ENCODE measurements at regions not wholly inside any gene's neighbourhood (a gene's known extent, or its start where the extent isn't known, plus 50 kb on each side); places are given as distances from the start of the nearest gene placed in this dataset.

DNA sequence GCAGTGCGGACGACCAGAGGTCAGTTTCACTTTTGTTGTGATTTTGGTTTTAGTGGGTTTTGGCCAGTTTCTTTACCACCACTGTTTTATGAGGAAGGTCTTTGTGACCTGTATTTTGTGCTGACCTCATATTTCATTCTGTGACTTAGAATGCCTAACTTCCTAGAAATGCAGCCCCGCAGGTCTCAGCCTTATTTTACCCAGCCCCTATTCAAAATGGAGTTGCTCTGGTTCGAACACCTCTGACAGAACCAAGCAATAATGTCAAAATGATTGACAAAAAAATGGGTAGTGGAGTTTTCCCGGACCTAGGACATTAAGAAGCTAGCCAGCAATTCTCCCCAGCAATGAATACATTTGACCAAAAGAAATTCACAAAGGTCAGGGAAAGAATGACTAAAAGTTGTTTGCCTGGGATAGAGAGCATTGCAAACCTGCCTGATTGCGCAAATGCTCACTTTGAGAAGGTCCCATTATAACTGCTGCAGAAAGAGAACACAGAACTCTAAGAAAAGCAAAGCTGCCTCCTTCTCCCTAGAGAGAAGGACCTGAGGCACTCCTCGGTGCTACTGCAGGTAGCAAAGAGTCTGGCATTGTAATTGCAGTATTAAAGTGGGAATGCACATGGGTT is 288.8 kb downstream of the ADGB start:
- DNase-seq: no peak

DNA sequence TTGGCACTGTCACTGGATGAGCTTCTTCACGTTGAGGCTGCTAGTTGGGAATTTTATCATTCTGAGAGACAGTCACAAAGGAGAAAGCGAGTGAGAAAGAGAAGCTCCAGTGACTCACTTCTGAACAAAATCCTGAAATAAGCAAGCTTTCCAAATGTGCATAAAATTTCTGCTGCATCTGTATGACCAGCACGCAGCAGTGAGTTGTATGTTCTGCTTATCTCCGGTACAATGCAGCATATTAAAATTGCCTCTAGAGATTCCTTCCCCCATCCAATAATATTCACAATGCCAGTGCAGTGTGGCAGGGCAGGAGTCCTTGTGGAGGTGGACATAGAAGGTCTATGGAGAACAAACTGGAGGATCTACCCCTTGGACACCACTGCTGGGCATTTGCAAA is 290.5 kb downstream of the ADGB start:
- no peak for DNase-seq

DNA sequence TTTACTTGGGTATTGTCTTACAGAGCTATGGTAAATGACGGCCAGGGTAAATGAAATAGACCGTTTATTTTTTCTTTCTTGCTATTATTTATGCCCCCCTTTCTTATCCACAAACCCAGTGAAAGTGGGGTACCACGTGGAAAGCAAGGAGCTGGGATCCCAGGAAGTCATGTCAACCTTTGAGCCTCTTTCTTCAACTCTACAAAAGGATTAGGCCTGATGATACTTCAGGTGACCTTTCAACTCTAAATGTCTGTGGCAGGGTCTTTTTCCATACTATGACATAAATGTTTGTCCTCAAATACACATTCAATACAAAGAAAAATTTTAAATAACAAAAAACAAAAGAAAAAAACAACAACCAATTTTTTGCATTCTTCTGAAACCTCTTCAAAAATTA is 291.4 kb downstream of the ADGB start:
- DNase-seq: no peak

DNA sequence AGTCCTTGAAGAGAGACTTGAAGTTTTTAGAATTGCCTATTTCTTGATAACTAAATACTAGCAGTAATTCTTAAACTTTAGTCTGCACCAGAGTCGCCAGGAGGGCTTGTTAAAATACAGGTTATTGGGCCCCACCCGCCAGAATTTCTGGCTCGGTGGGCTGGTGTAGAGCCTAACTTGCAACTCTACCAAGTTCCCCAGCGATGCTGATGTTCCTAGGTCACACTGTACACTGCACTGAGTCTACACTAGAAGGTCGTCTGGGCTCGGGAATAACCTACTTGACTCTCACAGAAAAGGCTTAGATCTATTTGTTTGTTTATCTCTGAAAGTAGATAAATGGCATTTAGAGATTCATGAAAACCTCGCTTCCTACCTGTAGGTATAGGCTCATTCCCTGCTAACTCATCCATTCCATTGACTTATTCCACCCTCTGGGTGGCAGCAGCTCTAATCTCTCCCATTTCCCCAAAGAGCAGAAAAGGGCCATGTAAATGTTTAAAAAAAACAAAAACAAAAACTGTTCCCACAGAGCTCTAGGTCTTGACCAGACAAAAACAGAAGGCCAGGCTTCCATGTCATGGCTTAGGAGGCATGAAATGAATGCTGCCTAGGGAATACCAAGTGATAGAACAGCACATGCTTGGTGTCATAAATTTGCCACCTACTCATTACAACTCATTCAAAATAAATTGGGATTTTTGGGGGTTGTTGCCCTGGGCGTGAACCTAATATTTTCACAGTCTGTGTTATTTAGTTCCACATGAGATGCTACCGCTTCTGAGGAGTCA is 292.1 kb downstream of the ADGB start:
- DNase-seq: no peak

DNA sequence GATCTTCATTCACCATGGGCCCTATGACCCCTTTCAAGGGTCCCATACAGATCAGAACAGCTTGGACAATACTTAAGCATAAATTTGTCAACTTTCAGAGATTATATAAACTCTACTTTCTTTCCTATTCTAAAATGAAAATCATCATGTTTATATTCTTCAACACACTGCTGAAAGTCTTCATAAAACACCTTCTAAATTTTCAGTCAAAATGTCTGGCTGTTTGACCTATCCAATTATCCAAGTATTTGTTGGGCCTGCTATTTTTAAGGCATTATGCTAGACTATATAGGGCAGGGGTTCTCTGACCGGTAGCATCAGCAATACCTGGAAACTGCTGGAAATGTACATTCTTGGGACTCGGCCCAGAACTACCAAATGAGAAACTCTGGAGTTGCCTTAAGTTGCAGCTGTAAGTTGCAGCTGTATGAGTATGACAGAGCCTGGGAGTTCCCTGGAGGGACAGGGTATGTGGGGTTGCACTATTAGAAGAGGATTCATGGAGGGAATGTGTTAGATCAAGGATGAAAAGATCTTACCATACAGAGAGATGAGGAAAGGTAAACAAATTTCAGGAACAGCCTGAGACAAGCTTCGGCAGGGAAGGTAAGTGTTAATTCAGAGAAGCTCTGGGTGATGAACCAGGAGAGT is 293.0 kb downstream of the ADGB start:
- DNase-seq: no peak

DNA sequence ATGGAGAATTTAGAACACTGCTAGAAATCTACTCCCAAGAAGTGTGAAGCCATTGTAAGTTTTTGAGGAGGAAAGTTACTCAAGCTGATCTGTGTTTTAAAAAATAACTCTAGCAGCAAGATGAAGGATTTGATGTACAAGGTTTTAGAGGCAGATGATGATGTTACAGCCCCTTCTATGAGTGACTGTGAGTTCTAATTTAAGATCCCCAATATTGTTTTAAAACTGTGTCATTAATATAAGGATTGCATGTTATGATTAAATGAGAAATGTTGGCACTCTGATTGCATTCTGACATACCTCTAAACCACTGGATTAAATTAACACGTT is 293.5 kb downstream of the ADGB start:
- no peak for DNase-seq

DNA sequence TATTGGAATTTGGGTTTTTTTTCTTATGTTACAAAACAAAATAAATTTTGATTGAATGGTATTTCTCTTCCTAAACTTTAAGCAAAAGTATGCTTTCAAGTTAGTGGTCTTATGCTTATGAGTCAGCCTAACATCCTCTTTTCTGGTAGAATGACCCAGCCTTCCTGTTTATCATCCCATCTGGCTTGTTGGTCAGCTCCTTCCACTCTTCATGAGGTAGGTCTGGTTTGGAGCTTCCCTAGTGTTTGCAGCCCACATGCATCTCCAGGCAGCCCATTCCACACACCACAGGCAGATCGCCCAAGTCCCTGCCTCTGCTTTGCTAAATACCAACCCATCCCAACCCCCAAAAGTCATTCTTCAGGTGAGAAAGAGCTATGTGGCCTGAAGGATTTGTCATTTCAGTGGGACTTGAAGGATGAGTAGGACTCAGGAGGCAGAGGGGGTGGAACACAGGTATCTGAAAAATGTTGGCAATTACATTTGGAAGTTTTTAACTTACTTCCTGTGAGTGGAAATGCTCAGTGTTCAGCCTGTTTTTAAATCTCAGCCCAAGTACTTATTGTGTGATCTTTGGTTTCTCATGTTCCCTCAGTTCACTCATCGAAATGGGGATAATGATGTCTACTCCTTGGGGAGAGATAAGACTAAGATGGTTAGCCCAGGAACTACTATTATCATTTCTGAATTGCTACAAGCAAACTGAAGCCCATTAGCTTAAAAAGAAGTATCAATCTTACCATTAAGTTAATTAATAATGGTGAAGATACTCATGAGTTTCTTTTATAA is 294.0 kb downstream of the ADGB start:
- no peak for DNase-seq

DNA sequence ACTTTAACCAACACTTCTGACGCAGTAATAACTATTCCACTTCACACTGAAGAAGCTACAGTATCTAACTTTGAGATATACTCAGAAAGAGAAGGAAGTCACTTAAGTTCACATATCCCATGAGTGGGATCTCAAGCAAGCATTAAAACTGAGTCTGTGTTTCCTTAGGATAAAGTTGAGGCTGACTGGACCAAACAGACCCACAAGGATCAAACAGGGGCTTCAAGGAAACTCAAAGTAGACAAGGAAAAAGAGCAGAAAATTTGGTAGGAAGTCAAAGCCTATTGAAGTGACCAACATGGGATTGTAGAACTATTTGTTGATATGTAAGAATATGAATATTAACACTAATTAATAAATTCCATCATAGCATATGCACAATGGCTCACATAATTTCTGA is 294.9 kb downstream of the ADGB start:
- DNase-seq: no peak

DNA sequence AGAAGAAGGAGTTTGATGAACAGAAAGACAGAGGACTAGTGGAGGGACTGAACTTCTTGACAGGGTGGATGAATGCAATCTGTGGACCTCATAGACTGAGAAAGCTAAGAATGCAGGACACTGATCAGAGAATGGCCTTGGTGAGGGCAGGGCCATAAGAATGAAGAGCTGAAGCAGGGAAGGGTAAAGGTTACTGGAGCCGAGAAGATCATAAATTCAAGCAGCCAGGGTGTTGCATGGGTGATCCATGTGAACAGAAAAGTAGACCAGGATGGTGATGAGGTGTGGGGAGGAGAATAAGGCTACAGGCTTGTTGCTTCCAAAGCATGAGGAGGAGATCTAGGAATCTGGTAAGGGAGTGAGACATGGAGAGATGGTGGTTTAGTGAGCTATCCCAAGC is 295.9 kb downstream of the ADGB start:
- no peak for DNase-seq

DNA sequence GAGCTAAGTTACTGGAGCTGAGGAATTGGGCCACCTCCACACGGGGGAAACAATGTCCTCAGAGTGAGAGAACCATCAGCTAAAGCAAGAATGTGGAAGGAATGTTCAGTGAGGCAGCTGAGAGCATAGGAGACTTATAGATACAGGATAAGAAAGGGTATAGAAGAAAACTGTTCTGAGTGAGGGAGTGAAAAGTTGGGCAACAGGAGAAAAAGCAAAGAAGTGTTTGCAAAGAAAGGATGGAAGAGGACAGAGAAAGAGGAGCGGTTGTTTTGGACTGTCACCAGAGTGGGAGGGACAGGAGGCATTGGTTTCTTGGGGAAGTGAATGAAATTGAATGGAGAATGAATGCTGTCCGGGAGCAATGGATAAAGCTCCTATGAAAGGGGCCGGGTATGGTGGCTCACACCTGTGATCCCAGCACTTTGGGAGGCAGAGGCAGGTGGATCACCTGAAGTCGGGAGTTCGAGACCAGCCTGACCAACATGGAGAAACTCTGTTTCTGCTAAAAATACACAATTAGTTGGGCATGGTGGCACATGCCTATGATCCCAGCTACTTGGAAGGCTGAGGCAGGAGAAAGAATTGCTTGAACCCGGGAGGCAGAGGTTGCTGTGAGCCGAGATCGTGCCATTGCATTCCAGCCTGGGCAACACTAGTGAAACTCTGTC is 296.5 kb downstream of the ADGB start:
- DNase-seq: no peak

DNA sequence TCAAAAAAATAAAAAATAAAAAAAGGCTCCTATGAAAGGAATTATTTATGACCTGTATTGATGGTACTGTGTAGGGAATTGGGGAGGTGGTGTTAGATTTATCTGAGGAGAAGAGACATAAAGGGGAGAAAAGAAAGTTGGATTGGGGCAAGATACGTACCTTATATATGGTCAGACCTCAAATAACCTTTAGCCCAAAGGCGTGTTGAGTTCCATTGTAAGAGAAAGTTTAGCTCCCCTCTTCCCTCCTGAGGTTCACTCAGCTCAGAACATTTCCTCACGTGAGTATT is 296.9 kb downstream of the ADGB start:
- no peak for DNase-seq

DNA sequence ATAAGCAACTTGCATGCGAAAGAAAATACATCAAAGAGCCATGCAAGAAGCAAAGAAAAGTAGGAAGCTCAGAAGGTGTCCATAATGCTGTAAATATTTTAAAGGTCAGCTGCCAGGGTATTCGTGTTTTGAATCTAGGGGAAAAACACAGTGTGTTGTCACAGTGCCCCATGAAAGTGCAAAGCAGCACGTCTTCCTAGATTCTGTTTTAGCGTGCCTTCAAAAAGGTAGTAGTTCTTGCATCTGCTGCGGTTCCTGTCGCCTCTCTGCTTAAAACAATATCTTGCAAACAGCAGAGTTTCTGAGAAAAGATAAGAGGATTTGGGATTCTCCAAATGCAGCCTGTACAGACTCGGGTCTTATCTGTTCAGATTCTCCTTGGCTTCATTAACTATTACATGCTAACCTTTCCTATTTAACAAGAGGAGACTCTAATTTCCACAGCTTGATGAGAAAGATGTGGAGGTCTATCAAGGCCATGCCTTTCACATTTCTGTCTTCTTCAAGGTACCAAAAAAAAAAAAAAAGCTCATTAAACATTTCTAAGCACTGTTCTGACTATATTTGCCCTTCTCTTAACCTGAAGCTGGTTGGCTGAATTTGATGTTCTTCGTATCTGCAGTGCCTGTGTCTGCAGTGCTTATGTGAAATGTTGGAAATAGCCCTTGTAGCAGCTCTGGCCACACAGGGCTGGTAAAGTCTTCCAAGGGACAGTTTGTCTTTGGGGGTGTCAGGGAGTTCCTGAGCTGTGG is 297.5 kb downstream of the ADGB start:
- no peak for DNase-seq

DNA sequence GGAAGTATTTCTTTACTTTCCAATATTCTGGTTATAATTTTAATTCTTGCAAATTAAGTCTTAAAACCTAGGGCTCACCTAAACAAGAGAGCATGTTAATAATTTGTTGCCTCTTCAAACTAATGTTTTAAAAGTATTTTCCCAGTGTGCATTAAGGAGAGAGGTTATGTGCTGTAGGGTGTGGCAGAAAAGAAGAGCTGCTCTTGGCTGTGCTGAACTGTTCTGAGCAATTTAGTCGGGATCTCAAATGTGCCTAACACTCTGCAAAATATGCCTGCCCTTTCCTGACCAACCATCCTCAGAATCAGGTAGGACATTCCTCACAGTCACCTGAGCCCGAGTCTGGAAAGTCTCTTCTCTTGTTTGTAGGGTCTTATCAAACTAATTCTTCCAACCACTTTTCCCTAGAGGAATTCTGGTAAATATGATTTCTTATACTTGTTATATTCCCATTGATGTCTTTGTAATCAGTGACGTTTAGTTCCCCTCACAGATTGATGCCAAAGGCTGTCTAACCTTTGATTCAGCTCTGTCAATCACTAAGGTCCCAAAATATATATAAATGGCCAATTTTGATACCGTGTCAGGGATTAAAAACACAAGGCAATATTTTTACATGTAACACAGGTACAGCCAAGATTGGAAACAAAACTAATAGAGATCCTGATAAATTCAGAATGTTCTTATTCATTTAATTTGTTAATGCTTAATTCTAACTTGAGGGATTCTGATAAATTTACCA is 298.4 kb downstream of the ADGB start:
- no peak for DNase-seq

DNA sequence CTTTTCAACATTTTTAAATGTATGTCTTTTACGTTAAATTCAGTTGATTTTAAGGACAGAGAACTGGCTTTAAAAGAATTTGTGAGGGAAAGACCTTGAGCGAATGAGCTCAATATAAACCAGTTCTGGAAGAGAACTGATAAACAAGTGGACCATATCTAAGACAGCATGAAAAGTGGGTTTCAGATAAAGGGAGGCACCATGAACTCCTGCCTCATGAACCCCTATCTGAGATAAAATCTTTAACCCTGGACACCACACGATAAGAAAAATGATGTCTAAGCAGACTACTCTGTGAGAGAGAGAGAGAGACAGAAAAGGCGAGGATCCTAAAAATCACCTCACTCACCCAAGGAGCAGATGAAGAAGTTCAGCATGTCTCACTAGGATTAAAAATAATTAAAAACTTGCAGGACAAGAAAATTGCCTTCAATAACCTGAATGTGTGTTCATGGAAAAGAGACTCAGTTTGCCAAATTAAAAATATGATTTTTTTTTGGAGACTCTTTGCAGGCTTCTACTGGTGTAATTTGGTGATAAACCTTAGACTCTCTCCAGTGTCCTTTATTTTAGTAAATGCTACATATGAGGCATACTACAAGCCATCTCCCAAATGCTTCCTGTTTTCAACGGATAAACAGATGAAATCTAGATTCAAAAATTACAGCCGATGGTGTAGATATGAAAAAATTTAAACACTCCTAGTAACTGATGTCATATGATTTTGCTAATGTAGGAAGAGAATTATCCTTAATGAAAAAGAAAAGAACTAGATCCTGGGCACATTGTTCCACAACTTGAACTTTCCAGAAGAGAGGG is 299.5 kb downstream of the ADGB start:
- DNase-seq: no peak

DNA sequence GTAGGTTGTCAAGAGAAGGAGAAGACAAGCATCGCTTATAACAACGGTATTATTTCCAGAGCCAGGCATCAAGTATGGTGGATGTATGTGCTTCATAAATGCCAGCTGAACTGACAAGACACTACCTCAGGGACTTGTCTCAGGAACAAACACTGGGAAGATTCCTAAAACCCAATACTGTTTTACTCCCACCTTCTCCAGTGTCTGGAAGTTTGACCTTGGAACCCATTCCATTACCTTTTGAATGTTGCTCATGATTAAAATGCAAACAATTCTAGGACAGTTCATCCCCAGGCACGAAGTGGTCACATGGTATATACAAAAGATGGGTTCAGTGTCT is 300.1 kb downstream of the ADGB start:
- DNase-seq: no peak

DNA sequence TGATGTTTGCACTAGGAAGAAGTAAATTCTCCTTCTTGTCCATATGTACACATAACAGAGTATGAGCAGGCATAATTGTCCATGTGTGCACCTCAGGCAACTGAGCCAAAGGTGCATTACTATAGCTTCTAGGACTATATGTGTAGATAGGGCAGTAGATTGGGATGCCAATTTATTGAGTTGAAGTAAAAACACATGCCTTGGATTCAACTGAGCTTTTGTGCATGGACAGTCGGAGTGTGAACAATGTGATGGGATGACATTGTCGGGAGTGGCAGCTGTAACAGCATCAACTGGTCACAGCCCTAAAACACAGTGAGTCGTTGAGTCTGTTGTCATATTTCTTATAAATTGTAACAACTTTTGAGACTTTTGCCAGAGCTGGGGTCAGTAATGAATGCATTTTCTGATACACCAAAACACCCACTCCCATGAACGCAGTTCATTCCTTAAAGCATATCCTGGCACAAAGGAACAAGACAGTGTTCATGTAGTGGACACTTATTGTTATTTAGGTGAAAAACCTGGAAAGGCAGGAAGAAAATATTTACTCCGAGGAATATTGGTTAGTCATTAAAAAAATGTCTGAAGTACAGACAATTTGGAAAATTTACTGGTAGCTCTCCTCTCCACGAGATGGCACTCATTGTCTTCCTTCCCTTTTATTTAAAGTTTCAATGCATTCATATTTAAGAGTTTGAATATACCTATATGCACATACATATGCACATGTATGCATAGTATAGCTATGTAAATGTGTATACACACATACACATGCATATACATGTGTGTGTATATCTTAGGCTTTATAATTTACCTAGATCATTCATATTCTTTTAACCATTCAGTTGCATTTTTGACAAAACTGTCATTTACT is 302.0 kb upstream of the STXBP5 start:
- DNase-seq: no peak

DNA sequence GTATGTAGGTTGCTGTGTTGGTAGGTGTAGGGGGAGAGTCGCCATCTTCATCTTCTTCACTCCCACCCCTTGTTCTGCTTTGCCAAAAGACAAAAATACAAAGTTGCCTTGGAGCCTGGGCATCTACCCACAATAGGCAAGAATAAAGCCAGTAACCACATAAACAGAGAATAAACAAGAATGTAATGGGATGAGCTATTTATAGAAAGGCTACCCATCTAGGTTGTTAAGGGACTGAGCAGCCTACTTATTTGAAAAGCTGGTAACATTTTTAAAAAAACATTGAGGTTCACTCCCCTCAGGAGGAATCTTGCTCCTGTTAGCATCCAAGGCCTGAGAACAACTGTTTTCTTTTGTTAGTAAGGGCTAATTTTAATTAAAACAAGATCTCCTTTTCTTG is 301.4 kb upstream of the STXBP5 start:
- no peak for DNase-seq

DNA sequence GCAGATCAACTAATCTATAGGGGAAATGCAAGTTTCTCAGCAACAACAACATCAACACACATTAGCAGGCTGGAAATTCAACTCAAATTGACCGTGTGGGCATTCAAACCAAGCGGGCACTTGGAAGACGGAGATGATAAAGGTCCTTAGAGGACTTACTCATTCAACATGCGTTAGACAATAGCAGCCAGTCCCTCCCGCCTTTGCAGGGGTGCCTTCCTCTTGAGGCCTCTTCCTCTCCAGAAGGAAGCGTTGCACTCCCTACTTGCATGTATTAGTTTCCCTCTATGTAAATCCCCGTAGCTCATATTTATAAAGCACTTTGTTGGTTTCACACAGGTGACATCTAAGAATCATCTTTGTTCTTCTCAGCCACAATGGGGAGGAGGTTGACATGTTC is 300.8 kb upstream of the STXBP5 start:
- no peak for DNase-seq

DNA sequence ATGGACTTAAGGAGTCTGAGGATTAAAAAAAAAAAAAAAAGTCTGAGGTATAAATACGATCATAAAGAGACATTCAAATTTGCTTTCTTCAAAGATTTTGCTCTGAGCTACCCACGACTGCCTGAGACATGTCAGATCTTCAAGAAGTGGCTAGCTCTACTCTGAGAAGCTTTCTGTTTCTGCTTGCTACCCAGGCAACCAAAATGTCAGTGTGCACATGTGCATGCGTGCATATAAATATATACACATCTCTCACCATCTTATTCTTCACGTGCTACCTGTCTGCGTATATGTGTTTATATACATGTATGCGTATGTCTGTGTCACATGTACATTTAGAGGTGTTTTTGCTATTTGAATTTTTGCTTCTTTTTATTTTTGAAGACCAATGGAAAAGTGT is 299.6 kb upstream of the STXBP5 start:
- no peak for DNase-seq

DNA sequence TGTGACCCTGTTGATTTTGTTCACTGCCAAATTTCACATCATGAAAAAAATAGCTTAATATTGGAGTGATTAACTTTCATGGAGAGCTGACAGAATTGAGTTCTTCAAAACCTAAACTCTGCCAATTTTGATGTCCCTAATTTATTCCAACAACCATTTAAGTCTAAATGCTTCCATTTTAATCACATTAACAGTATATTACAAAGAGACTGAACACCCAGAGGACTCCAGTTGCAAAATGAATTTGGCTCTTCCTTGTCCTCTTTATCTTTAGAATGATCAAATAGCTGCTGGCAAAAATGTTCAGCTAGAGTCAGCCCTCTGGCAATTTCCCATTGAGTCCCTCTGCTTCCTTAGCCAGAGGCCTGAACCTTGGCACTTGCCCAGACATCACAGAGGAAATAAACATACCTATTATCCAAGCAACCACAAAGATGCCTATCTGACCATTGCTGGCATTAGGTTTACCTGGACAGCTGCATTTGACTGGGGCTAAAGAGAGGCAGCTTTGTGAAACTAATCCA is 299.0 kb upstream of the STXBP5 start:
- DNase-seq: no peak

Data from NCI-H526 treated with DMSO at 0.1 percent for 48 hours (cell line).